Liver (tissue), 8 donors: ENCODE measurements at regions not wholly inside any gene's neighbourhood (a gene's known extent, or its start where the extent isn't known, plus 50 kb on each side); places are given as distances from the start of the nearest gene placed in this dataset.

Experiments
- DNase-seq: peaks from one replicate; pipeline ENCODE4 v3.0.0-alpha.2; 2017; ENCODE audit warnings: low spot score
- H3K27ac ChIP-seq, 2 donors: one replicate each; pipeline ENCODE4 v1.7.0; 2013; ENCODE audit warnings: inconsistent platforms in 2 of 2, low read length in 2 of 2, control low read depth in 1 of 2, low read depth in 1 of 2, mild to moderate bottlenecking in 1 of 2
- H3K27me3 ChIP-seq, 4 donors: one replicate each; pipeline versions ENCODE4 v1.6.1 to v1.7.0; 2013; ENCODE audit warnings: low read length in 3 of 4, inconsistent platforms in 1 of 4, mild to moderate bottlenecking in 1 of 4, moderate library complexity in 1 of 4; ENCODE audit not compliant: control insufficient read depth in 4 of 4, insufficient read depth in 4 of 4
- H3K36me3 ChIP-seq, 4 donors: one replicate each; pipeline versions ENCODE4 v1.6.1 to v1.7.0; 2013; ENCODE audit warnings: low read length in 3 of 4, mild to moderate bottlenecking in 3 of 4, low read depth in 1 of 4, moderate library complexity in 1 of 4; ENCODE audit not compliant: control insufficient read depth in 4 of 4, insufficient read depth in 3 of 4
- H3K4me1 ChIP-seq, 4 donors: one replicate each; pipeline versions ENCODE4 v1.6.1 to v1.7.0; 2013; ENCODE audit warnings: low read length in 3 of 4, mild to moderate bottlenecking in 3 of 4, moderate library complexity in 1 of 4; ENCODE audit not compliant: control insufficient read depth in 4 of 4, insufficient read depth in 4 of 4
- H3K4me3 ChIP-seq, 3 donors: one replicate each; pipeline versions ENCODE4 v1.6.1 to v1.7.0; 2013; ENCODE audit warnings: low read length in 3 of 3, control low read depth in 1 of 3, low read depth in 1 of 3, mild to moderate bottlenecking in 1 of 3
- H3K9ac ChIP-seq, 2 donors: one replicate each; pipeline ENCODE4 v1.7.0; 2013; ENCODE audit warnings: low read length in 2 of 2, mild to moderate bottlenecking in 2 of 2, moderate library complexity in 2 of 2, control low read depth in 1 of 2, low read depth in 1 of 2
- H3K9me3 ChIP-seq, 4 donors: one replicate each; pipeline versions ENCODE4 v1.6.1 to v1.7.0; 2013; ENCODE audit warnings: low read length in 3 of 4; ENCODE audit not compliant: control insufficient read depth in 4 of 4
- ATF3 ChIP-seq: IDR thresholded peaks from 2 replicates; pipeline ENCODE4 v1.6.1; 2016; ENCODE audit warnings: antibody characterized with exemption
- CTCF ChIP-seq: fragments of 150-350 bp; IDR thresholded peaks from 2 replicates; pipeline ENCODE4 v1.5.1; 2017; ENCODE audit warnings: improper control_type of control experiment, low read depth, low read length; ENCODE audit not compliant: missing input control
- EGR1 ChIP-seq, 2 donors: IDR thresholded peaks; 2 replicates each; pipeline ENCODE4 v1.6.1; 2016 to 2018; ENCODE audit warnings: antibody characterized with exemption in 2 of 2, low read depth in 2 of 2
- FOXA1 ChIP-seq: IDR thresholded peaks from 2 replicates; pipeline ENCODE4 v1.6.1; 2016; ENCODE audit warnings: antibody characterized with exemption
- FOXA2 ChIP-seq: IDR thresholded peaks from 2 replicates; pipeline ENCODE4 v1.6.1; 2016; ENCODE audit warnings: antibody characterized with exemption
- GABPA ChIP-seq, 2 donors: IDR thresholded peaks in 1 of 2; conservative IDR thresholded peaks in 1 of 2; 2 replicates each; pipeline ENCODE4 v1.6.1; 2016; ENCODE audit warnings: antibody characterized with exemption in 2 of 2, mild to moderate bottlenecking in 1 of 2, moderate library complexity in 1 of 2
- HNF4A ChIP-seq, 2 donors: conservative IDR thresholded peaks; 2 replicates each; pipeline ENCODE4 v1.6.1; 2016; ENCODE audit warnings: antibody characterized with exemption in 2 of 2, mild to moderate bottlenecking in 2 of 2
- HNF4G ChIP-seq: IDR thresholded peaks from 2 replicates; pipeline ENCODE4 v1.6.1; 2016; ENCODE audit warnings: antibody characterized with exemption
- JUND ChIP-seq, 2 donors: IDR thresholded peaks; 2 replicates each; pipeline ENCODE4 v1.6.1; 2016; ENCODE audit warnings: antibody characterized with exemption in 2 of 2
- NR2F2 ChIP-seq: IDR thresholded peaks from 2 replicates; pipeline ENCODE4 v1.6.1; 2016; ENCODE audit warnings: antibody characterized with exemption
- RAD21 ChIP-seq, 2 donors: IDR thresholded peaks; 2 replicates each; pipeline ENCODE4 v1.6.1; 2016; ENCODE audit warnings: antibody characterized with exemption in 2 of 2, mild to moderate bottlenecking in 2 of 2
- REST ChIP-seq: IDR thresholded peaks from 2 replicates; pipeline ENCODE4 v1.6.1; 2016; ENCODE audit warnings: antibody characterized with exemption, mild to moderate bottlenecking
- RXRA ChIP-seq, 2 donors: IDR thresholded peaks; 2 replicates each; pipeline ENCODE4 v1.6.1; 2017 to 2018; ENCODE audit warnings: antibody characterized with exemption in 2 of 2, mild to moderate bottlenecking in 1 of 2
- SP1 ChIP-seq: IDR thresholded peaks from 2 replicates; pipeline ENCODE4 v1.6.1; 2018; ENCODE audit warnings: antibody characterized with exemption, mild to moderate bottlenecking
- TAF1 ChIP-seq: conservative IDR thresholded peaks from 2 replicates; pipeline ENCODE4 v1.6.1; 2016; ENCODE audit warnings: antibody characterized with exemption, mild to moderate bottlenecking
- YY1 ChIP-seq: IDR thresholded peaks from 2 replicates; pipeline ENCODE4 v1.6.1; 2016; ENCODE audit warnings: antibody characterized with exemption, mild to moderate bottlenecking
- WGBS: extraction: QIAGEN DNeasy Blood & Tissue Kit; methylation state at CpG from one replicate; pipeline ENCODE4 v1.1.7; 2013; 5-methylcytosine and 5-hydroxymethylcytosine counted together
- TF ChIP-seq, protein P1 (sequence below): IDR thresholded peaks from 2 replicates; pipeline ENCODE4 v1.6.1; 2016; ENCODE audit warnings: antibody characterized with exemption
- TF ChIP-seq, protein P2 (sequence below): IDR thresholded peaks from 2 replicates; pipeline ENCODE4 v1.6.1; 2016; ENCODE audit warnings: antibody characterized with exemption
- donor health status: healthy.
- donor health status: healthy.
- donor health status: healthy.
- donor health status: healthy.
- donor health status: healthy.

- WGBS = 86% methylated on average over 4 of the region's 4 CpGs
Measured at GRCh38 chr4:140271553-140271952, 101.9 kb upstream of the SCOC start.

More at GRCh38 chr4:140271553-140271952, 101.9 kb upstream of the SCOC start:
- TF ChIP-seq RXRA (IDR thresholded peaks at IDR 0.05) (no peak), ATF3 (no peak), FOXA1 (no peak), REST (no peak), SP1 (no peak), GABPA (IDR thresholded peaks at IDR 0.05 in 1 of 2, conservative IDR thresholded peaks at IDR 0.05 in 1 of 2) (no peak), YY1 (no peak), HNF4A (conservative IDR thresholded peaks at IDR 0.05) (no peak), TAF1 (no peak), HNF4G (no peak), JUND (IDR thresholded peaks at IDR 0.05) (no peak), RAD21 (IDR thresholded peaks at IDR 0.05) (no peak), CTCF (no peak), EGR1 (IDR thresholded peaks at IDR 0.05; ENCODE audit: low read depth in 2 of 2) (no peak), FOXA2 (no peak), NR2F2 (no peak)
- TF ChIP-seq, protein P1, sequence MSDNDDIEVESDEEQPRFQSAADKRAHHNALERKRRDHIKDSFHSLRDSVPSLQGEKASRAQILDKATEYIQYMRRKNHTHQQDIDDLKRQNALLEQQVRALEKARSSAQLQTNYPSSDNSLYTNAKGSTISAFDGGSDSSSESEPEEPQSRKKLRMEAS = no peak
- TF ChIP-seq, protein P2, sequence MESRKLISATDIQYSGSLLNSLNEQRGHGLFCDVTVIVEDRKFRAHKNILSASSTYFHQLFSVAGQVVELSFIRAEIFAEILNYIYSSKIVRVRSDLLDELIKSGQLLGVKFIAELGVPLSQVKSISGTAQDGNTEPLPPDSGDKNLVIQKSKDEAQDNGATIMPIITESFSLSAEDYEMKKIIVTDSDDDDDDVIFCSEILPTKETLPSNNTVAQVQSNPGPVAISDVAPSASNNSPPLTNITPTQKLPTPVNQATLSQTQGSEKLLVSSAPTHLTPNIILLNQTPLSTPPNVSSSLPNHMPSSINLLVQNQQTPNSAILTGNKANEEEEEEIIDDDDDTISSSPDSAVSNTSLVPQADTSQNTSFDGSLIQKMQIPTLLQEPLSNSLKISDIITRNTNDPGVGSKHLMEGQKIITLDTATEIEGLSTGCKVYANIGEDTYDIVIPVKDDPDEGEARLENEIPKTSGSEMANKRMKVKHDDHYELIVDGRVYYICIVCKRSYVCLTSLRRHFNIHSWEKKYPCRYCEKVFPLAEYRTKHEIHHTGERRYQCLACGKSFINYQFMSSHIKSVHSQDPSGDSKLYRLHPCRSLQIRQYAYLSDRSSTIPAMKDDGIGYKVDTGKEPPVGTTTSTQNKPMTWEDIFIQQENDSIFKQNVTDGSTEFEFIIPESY = no peak
- no peak for DNase-seq
- Histone ChIP-seq H3K27me3 (no peaks in the 10 kb centered on the region), H3K27ac (no peak overlapping the region), H3K4me3 (no peak overlapping the region), H3K36me3 (no peaks in the 10 kb centered on the region), H3K9me3 (no peaks in the 10 kb centered on the region), H3K4me1 (no peaks in the 10 kb centered on the region), H3K9ac (no peak overlapping the region)
